WERI-Rb-1 (cell line): ENCODE measurements at regions not wholly inside any gene's neighbourhood (a gene's known extent, or its start where the extent isn't known, plus 50 kb on each side); places are given as distances from the start of the nearest gene placed in this dataset.

Source experiments
- DNase-seq: peaks from one replicate; pipeline ENCODE4 v3.0.0-alpha.2; 2020
- H3K27ac ChIP-seq: fragments of 250-450 bp; sonication (Bioruptor Pico); 2 replicates; pipeline ENCODE4 v1.5.1; 2020; ENCODE audit warnings: mild to moderate bottlenecking, moderate library complexity
- H3K27me3 ChIP-seq: fragments of 250-450 bp; sonication (Bioruptor Pico); 2 replicates; pipeline ENCODE4 v1.5.1; 2021; ENCODE audit warnings: mild to moderate bottlenecking, low read depth, moderate library complexity; ENCODE audit not compliant: insufficient read depth, severe bottlenecking
- H3K36me3 ChIP-seq: fragments of 250-450 bp; sonication (Bioruptor Pico); 2 replicates; pipeline ENCODE4 v1.5.1; 2020; ENCODE audit warnings: mild to moderate bottlenecking, moderate library complexity
- H3K4me3 ChIP-seq: 2 replicates; pipeline ENCODE4 v1.5.1; 2011; ENCODE audit warnings: low read depth, mild to moderate bottlenecking, control low read depth, low read length
- H3K9me3 ChIP-seq: fragments of 250-450 bp; sonication (Bioruptor Pico); 2 replicates; pipeline ENCODE4 v1.5.1; 2021; ENCODE audit warnings: mild to moderate bottlenecking, moderate library complexity; ENCODE audit not compliant: severe bottlenecking
- CTCF ChIP-seq: IDR thresholded peaks from 2 replicates; pipeline ENCODE4 v1.5.1; 2011; ENCODE audit warnings: low read depth, mild to moderate bottlenecking, control low read depth, inconsistent platforms, low read length

- Histone ChIP-seq H3K4me3 (no peak overlapping the region), H3K27me3 (no peaks in the 10 kb centered on the region), H3K36me3 (no peaks in the 10 kb centered on the region), H3K9me3 (no peaks in the 10 kb centered on the region), H3K27ac (no peak overlapping the region)
- DNase-seq: no peak
- TF ChIP-seq CTCF: no peak
Observed at GRCh38 chr10:3978761-3979160, 193.8 kb upstream of the KLF6 start.

GRCh38 chr10:3978174-3978573 is 193.2 kb upstream of the KLF6 start:
- DNase-seq: no peak
- Histone ChIP-seq H3K36me3 (no peaks in the 10 kb centered on the region), H3K27me3 (no peaks in the 10 kb centered on the region), H3K9me3 (no peaks in the 10 kb centered on the region), H3K27ac (no peak overlapping the region), H3K4me3 (no peak overlapping the region)
- no peak for TF ChIP-seq CTCF

- TF ChIP-seq CTCF: no peak
- Histone ChIP-seq H3K27me3 (no peaks in the 10 kb centered on the region), H3K4me3 (no peak overlapping the region), H3K9me3 (no peaks in the 10 kb centered on the region), H3K36me3 (no peaks in the 10 kb centered on the region), H3K27ac (no peak overlapping the region)
- DNase-seq: no peak
Observed at GRCh38 chr10:3977761-3978160, 192.8 kb upstream of the KLF6 start.

GRCh38 chr10:3976718-3977117 is 191.7 kb upstream of the KLF6 start:
- no peak overlapping the region for H3K27ac ChIP-seq
- H3K9me3 ChIP-seq: no peaks in the 10 kb centered on the region
- DNase-seq: no peak
- no peaks in the 10 kb centered on the region for H3K27me3 ChIP-seq
- H3K36me3 ChIP-seq: no peaks in the 10 kb centered on the region
- no peak for TF ChIP-seq CTCF
- no peak overlapping the region for H3K4me3 ChIP-seq

- Histone ChIP-seq H3K27me3 (no peaks in the 10 kb centered on the region), H3K36me3 (no peaks in the 10 kb centered on the region), H3K9me3 (no peaks in the 10 kb centered on the region), H3K4me3 (no peak overlapping the region), H3K27ac (no peak overlapping the region)
- DNase-seq: no peak
- TF ChIP-seq CTCF: no peak
Observed at GRCh38 chr10:3976171-3976570, 191.2 kb upstream of the KLF6 start.

GRCh38 chr10:3975016-3975415 is 190.0 kb upstream of the KLF6 start:
- no peak for TF ChIP-seq CTCF
- Histone ChIP-seq H3K9me3 (no peaks in the 10 kb centered on the region), H3K27ac (no peak overlapping the region), H3K36me3 (no peaks in the 10 kb centered on the region), H3K27me3 (no peaks in the 10 kb centered on the region), H3K4me3 (no peak overlapping the region)
- DNase-seq: no peak
